ENCODE measurements at regions not wholly inside any gene's neighbourhood (a gene's known extent, or its start where the extent isn't known, plus 50 kb on each side); places are given as distances from the start of the nearest gene placed in this dataset.

DNA sequence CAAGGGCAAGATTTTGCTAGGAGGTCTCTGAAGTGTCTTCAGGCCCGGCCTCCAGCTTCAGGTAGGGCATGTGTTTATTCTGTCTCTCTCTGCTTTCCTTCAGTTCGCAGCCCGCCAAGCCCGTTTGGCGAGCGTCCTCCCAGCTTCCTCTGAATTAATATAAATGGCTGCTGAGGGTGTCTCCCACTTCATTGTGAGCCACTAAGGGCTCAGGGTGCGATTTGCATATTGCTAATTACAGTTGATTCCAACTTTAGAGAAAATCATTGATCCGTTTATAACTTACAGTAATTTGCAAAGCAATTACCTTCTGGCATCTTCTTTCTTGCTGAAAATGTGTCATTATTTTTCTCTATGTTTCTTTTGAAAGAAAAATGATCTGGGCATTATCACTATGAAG lies 128.3 kb upstream of the SORCS3 start:
- TF ChIP-seq GLI4 (tag by site-specific recombination; IDR thresholded peaks at IDR 0.05) (no peak), ZNF747 (tag by site-specific recombination; IDR thresholded peaks at IDR 0.05) (no peak)
- Histone ChIP-seq H3K36me3 (ENCODE audit: control insufficient read depth in 2 of 2, insufficient read depth in 1 of 2, low read length in 2 of 2) (no peaks in the 10 kb centered on the region), H3K27ac (ENCODE audit: extremely low read depth, low read depth, low read length) (no peak overlapping the region), H3K4me3 (ENCODE audit: low read depth, low read length) (no peak overlapping the region), H3K9me3 (ENCODE audit: control insufficient read depth, insufficient read depth, low read depth, low read length) (no peaks in the 10 kb centered on the region), H3K4me1 (ENCODE audit: control insufficient read depth, insufficient read depth, low read length) (no peaks in the 10 kb centered on the region)
- POLR2A ChIA-PET, result no interaction called here
- CTCF ChIA-PET, result no interaction called here

DNA sequence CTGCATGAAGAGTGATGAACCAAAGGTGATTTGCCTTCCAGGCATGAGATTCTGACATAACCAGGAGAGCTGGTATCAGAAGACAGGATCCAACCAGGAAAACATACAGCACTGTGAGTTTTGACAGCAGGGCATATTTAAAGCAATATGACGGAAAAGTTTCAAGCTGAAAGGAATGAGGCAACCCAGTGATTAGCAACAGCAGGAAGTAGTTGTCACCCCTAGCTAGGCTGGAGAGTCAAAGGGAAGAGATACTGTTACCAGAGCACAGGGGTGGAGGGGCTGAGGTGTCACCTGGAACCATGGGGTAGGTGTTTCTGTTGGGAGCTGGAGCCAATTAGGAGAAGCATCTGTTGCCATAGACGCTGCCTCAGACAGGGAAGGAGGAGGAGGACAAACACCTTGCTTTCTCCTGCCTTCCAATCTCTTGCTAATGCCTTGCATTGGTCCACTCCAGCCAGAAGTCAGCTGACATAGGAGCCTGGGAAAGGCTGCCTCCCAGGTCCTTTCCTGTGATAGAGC lies 125.4 kb upstream of the SORCS3 start:
- TF ChIP-seq, protein P1, sequence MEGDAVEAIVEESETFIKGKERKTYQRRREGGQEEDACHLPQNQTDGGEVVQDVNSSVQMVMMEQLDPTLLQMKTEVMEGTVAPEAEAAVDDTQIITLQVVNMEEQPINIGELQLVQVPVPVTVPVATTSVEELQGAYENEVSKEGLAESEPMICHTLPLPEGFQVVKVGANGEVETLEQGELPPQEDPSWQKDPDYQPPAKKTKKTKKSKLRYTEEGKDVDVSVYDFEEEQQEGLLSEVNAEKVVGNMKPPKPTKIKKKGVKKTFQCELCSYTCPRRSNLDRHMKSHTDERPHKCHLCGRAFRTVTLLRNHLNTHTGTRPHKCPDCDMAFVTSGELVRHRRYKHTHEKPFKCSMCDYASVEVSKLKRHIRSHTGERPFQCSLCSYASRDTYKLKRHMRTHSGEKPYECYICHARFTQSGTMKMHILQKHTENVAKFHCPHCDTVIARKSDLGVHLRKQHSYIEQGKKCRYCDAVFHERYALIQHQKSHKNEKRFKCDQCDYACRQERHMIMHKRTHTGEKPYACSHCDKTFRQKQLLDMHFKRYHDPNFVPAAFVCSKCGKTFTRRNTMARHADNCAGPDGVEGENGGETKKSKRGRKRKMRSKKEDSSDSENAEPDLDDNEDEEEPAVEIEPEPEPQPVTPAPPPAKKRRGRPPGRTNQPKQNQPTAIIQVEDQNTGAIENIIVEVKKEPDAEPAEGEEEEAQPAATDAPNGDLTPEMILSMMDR (tag by site-specific recombination; IDR thresholded peaks at IDR 0.05), result no peak
- TF ChIP-seq, protein P2, sequence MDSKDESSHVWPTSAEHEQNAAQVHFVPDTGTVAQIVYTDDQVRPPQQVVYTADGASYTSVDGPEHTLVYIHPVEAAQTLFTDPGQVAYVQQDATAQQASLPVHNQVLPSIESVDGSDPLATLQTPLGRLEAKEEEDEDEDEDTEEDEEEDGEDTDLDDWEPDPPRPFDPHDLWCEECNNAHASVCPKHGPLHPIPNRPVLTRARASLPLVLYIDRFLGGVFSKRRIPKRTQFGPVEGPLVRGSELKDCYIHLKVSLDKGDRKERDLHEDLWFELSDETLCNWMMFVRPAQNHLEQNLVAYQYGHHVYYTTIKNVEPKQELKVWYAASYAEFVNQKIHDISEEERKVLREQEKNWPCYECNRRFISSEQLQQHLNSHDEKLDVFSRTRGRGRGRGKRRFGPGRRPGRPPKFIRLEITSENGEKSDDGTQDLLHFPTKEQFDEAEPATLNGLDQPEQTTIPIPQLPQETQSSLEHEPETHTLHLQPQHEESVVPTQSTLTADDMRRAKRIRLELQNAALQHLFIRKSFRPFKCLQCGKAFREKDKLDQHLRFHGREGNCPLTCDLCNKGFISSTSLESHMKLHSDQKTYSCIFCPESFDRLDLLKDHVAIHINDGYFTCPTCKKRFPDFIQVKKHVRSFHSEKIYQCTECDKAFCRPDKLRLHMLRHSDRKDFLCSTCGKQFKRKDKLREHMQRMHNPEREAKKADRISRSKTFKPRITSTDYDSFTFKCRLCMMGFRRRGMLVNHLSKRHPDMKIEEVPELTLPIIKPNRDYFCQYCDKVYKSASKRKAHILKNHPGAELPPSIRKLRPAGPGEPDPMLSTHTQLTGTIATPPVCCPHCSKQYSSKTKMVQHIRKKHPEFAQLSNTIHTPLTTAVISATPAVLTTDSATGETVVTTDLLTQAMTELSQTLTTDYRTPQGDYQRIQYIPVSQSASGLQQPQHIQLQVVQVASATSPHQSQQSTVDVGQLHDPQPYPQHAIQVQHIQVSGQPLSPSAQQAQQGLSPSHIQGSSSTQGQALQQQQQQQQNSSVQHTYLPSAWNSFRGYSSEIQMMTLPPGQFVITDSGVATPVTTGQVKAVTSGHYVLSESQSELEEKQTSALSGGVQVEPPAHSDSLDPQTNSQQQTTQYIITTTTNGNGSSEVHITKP (tag by site-specific recombination; IDR thresholded peaks at IDR 0.05), result no peak
- TF ChIP-seq PRDM1 (tag by site-specific recombination; IDR thresholded peaks at IDR 0.05), result no peak
- TF ChIP-seq, protein P3, sequence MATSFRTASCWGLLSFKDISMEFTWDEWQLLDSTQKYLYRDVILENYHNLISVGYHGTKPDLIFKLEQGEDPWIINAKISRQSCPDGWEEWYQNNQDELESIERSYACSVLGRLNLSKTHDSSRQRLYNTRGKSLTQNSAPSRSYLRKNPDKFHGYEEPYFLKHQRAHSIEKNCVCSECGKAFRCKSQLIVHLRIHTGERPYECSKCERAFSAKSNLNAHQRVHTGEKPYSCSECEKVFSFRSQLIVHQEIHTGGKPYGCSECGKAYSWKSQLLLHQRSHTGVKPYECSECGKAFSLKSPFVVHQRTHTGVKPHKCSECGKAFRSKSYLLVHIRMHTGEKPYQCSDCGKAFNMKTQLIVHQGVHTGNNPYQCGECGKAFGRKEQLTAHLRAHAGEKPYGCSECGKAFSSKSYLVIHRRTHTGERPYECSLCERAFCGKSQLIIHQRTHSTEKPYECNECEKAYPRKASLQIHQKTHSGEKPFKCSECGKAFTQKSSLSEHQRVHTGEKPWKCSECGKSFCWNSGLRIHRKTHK (tag by site-specific recombination; IDR thresholded peaks at IDR 0.05), result no peak
- no peak for TF ChIP-seq ZNF140 (tag by site-specific recombination; IDR thresholded peaks at IDR 0.05)
- TF ChIP-seq, protein P4, sequence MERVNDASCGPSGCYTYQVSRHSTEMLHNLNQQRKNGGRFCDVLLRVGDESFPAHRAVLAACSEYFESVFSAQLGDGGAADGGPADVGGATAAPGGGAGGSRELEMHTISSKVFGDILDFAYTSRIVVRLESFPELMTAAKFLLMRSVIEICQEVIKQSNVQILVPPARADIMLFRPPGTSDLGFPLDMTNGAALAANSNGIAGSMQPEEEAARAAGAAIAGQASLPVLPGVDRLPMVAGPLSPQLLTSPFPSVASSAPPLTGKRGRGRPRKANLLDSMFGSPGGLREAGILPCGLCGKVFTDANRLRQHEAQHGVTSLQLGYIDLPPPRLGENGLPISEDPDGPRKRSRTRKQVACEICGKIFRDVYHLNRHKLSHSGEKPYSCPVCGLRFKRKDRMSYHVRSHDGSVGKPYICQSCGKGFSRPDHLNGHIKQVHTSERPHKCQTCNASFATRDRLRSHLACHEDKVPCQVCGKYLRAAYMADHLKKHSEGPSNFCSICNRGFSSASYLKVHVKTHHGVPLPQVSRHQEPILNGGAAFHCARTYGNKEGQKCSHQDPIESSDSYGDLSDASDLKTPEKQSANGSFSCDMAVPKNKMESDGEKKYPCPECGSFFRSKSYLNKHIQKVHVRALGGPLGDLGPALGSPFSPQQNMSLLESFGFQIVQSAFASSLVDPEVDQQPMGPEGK (tag by site-specific recombination; IDR thresholded peaks at IDR 0.05), result no peak
- no peak for TF ChIP-seq ZNF785 (tag by site-specific recombination; IDR thresholded peaks at IDR 0.05)
- TF ChIP-seq ZBTB8A (tag by site-specific recombination; IDR thresholded peaks at IDR 0.05), result no peak
- TF ChIP-seq ZNF121 (tag by site-specific recombination; IDR thresholded peaks at IDR 0.05), result no peak
- no peak for TF ChIP-seq ZNF560 (tag by site-specific recombination; IDR thresholded peaks at IDR 0.05; ENCODE audit: borderline replicate concordance)
- no peak for TF ChIP-seq KLF16 (tag by site-specific recombination; IDR thresholded peaks at IDR 0.05)
- TF ChIP-seq, protein P5, sequence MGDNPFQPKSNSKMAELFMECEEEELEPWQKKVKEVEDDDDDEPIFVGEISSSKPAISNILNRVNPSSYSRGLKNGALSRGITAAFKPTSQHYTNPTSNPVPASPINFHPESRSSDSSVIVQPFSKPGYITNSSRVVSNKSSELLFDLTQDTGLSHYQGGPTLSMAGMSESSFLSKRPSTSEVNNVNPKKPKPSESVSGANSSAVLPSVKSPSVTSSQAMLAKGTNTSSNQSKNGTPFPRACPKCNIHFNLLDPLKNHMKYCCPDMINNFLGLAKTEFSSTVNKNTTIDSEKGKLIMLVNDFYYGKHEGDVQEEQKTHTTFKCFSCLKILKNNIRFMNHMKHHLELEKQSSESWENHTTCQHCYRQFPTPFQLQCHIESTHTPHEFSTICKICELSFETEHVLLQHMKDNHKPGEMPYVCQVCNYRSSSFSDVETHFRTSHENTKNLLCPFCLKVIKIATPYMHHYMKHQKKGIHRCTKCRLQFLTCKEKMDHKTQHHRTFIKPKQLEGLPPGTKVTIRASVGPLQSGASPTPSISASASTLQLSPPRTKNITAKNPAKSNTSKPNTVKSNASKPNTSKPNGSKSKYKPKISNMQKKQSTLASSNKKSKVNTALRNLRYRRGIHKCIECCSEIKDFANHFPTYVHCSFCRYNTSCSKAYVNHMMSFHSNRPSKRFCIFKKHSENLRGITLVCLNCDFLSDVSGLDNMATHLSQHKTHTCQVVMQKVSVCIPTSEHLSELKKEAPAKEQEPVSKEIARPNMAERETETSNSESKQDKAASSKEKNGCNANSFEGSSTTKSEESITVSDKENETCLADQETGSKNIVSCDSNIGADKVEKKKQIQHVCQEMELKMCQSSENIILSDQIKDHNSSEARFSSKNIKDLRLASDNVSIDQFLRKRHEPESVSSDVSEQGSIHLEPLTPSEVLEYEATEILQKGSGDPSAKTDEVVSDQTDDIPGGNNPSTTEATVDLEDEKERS (tag by site-specific recombination; IDR thresholded peaks at IDR 0.05), result no peak
- no peak for TF ChIP-seq SCRT1 (tag by site-specific recombination; IDR thresholded peaks at IDR 0.05; ENCODE audit: borderline replicate concordance)
- TF ChIP-seq ZBTB20 (tag by site-specific recombination; IDR thresholded peaks at IDR 0.05), result no peak
- Histone ChIP-seq H3K9me3 (ENCODE audit: control insufficient read depth, insufficient read depth, low read depth, low read length) (no peaks in the 10 kb centered on the region), H3K4me3 (ENCODE audit: low read depth, low read length) (no peak overlapping the region), H3K27ac (ENCODE audit: extremely low read depth, low read depth, low read length) (no peak overlapping the region), H3K4me1 (ENCODE audit: control insufficient read depth, insufficient read depth, low read length) (no peaks in the 10 kb centered on the region), H3K36me3 (ENCODE audit: control insufficient read depth in 2 of 2, insufficient read depth in 1 of 2, low read length in 2 of 2) (no peaks in the 10 kb centered on the region)
- ChIA-PET CTCF (interaction anchor here (0.6 kb wide), 1 partner anchor 296 kb away, joined by 3 read pairs; no protein-coding TSS in a partner anchor), POLR2A (no interaction called here)
